GM21381 (cell line): ENCODE measurements at regions not wholly inside any gene's neighbourhood (a gene's known extent, or its start where the extent isn't known, plus 50 kb on each side); places are given as distances from the start of the nearest gene placed in this dataset.
"Not testable (repeated sequence)": the region's sequence is repeated elsewhere in the genome, so short reads cannot be mapped to it uniquely, and the experiment has no call there.

Experiments used
- ATAC-seq: cut with Tn5 transposase; IDR thresholded peaks from one replicate; pipeline ENCODE4 v1.9.1; 2021; ENCODE audit warnings: mild to moderate bottlenecking, moderate library complexity; ENCODE audit not compliant: unreplicated experiment

GRCh38 chr19:30228835-30229524, 143.2 kb upstream of the ZNF536 start:
- no peak for ATAC-seq

- ATAC-seq = no peak
These were observed 142.5 kb upstream of the ZNF536 start for GRCh38 chr19:30229525-30230174.

GRCh38 chr19:30231408-30232318, 140.5 kb upstream of the ZNF536 start:
- ATAC-seq = no peak

- ATAC-seq = no peak
These were observed 138.8 kb upstream of the ZNF536 start for GRCh38 chr19:30233375-30233774.

- ATAC-seq = no peak
These were observed 136.2 kb upstream of the ZNF536 start for GRCh38 chr19:30235946-30236345.

DNA sequence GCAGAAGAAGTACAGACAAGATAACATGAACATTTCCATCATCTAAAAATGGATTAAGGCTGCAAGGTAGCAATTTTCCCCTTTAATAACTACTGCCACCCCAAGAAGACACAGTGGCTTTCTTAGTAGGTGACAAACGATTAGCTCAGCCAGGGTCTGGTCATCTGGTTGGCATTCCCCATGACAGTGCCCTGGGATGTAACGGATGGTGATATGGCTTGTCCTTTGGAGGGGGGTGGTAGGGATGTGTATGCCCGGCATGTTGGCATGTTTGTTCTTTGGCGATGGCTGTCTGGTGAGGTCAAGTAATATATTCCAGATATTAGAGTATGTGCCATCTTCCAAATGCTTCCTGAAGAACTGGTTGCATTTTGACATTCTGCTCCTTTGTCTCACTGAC, 135.6 kb upstream of the ZNF536 start:
- ATAC-seq = no peak

DNA sequence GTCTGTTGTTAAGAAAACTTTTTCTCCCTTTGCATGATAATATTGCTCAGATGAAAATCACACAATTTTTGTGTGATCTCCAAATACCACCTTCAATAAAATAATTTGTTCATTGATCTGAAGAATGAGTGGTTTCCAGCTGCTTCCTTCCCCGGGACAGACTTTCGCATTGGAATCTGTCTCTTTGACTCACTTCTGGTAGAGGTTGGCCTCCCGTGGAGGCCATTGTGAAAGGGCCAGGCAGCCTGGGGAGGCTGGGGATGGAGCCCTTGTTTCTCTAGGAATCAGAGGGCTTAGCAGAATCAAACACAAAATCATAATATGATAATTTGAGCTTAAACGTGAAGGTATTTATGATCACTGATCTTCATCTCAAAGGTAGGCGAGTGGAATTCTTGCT, 135.0 kb upstream of the ZNF536 start:
- no peak for ATAC-seq

DNA sequence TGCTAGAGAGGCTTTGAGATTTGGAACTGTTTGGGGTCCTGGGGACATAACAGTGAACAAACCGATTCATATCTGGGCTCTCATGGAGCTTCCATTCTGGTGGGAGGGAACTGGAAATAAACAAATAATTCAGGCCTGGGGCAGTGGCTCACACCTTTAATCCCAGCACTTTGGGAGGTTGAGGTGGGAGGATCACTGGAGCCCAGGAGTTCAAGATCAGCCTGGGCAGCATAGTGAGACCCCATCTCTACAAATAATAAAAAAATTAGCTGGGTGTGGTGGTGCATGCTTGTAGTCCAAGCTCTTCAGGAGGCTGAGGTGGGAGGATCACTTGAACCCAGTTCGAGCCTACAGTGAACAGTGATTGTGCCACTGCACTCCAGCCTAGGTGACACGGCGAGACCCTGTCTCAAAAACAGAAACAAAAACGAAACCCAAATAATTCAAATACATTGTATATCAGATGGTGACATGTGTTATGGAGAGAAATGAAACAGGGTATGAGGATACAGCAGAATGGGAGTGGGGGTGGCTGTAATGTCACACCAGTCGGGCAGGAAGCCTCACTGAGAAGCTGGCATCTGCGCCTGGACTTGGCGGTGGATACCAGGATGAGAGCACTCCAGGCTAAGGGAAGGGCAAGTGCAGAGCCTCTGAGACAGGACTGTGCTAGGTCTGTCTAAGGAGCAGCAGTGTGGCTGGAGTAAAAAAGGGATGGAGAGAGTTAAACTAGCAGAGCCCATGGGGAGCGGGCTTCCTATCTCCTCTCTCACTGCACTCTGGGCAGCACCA, 131.1 kb upstream of the ZNF536 start:
- ATAC-seq = no peak

DNA sequence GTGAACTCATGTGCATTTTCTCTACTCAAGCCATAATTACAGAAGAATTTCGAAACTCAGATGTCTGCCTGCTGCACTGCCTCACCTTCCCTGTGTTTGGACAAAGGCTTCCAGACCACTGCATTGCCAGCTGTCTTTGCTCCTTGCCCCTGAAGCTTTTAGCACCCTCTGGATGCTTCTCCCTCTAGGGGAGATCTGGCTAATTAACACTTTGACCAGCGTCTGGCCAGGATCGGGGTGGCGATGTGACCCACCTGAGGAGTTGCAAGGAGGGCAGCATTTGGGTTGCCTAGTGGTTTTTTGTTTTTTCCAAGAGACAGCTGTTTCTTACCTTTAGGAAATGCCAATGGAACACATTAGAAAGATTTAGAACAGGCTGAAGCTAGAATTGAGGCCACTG, 127.7 kb upstream of the ZNF536 start:
- ATAC-seq = no peak

GRCh38 chr19:30245401-30246039, 126.7 kb upstream of the ZNF536 start:
- no peak for ATAC-seq

DNA sequence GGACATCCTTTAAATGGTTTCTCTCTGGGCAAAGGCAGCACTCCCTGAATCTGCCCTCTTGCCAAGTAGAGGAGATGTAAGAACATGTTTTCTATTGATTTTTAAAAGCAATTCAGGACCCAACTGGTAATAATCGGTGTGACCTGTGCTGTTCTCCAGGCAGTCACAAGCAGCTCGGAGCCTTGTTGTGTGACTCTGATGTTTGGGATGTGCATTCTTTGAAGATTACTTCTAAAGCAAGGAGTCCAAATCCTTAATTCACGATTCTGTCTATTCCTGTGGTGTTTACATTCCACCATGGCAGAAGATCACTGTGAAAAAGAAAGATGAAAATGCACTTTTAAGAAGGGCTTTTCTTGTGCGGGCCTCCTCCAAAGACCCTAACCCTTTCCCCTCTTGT, 122.3 kb upstream of the ZNF536 start:
- no peak for ATAC-seq

GRCh38 chr19:30252214-30252613, 120.0 kb upstream of the ZNF536 start:
- ATAC-seq = no peak

DNA sequence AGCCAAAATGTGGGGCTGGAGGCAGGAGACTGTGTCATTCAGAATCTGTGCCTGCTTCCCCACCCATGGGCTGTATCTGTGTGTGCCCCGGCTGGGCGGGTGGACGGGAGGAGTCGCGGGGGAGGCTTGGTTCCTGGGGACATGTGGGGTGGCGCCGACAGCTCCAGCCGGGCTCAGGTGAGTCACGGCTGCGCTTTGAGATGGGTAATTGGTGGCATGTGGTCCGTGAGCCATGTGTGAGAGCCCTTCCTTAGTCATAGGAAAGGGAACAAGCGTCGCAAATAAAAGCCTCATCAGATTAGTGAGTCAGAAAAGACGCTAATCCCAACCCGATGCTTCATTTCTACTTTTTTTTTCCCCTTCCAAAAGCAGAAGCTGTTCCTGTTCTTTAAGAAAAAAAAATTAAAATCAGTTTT, 118.6 kb upstream of the ZNF536 start:
- no peak for ATAC-seq

DNA sequence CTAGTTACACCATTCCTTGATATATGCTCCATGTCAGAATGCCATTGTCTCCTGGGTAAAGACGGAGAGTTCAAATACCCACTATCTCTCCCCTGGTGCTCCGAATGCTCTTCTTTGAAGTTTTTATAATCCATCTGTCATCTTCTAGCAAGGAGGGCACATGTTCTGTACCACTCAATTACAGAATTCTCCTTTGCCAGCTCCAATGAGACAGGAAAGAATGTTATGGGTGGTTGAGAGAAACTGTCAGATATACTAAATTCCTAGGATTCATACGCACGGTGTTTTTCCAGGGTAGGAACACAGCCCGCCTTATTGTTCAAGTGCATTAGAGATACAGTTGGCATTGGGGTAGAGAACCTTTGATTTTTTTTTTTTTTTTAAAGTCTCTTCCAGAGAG, 118.0 kb upstream of the ZNF536 start:
- no peak for ATAC-seq

DNA sequence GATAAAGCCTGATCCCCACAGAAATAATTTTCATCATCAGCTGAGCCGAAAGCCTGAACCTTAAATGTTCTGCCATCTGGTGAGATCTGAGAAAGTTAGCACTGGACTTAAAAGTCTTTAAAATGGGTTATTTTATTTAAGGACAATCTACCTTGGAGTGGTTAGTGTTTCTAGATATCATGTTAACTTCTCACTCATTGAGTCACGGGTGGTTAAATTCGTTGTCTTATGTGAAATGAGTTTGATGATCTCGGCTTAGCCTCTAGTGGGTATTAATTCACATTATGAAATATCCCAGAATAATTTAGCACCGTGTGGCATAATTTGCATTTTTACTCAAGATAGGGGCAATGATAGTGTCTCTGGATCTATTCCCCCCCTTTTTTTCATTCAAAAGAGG, 117.4 kb upstream of the ZNF536 start:
- ATAC-seq = no peak

GRCh38 chr19:30255791-30256495, 116.2 kb upstream of the ZNF536 start:
- no peak for ATAC-seq

- no peak for ATAC-seq
These were observed 115.7 kb upstream of the ZNF536 start for GRCh38 chr19:30256496-30256850.

DNA sequence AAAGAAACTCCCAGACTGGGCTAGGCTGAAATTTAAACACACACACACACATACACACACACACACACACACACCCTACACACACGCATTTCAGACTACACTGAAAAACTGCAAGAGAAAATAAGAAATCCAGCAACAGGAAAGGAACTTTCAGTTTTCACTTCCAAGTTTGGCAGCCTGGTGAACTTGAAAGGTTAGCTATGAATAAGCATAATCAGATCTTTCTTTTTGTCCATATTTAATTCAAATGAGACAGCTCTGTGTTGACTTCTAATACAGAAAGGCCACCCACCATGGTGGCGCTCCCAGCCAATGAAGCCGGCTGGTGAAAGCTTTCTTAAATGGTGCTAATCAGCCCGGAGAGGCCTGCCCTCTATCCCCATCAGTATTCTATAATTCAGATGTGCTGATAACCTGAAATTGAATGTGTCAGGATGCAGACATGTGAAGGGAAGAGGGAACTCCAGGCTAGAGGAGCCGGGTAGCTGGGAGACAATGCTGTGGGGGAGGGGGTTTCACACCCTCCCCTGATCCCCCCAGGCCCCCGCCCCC, 108.3 kb upstream of the ZNF536 start:
- no peak for ATAC-seq

DNA sequence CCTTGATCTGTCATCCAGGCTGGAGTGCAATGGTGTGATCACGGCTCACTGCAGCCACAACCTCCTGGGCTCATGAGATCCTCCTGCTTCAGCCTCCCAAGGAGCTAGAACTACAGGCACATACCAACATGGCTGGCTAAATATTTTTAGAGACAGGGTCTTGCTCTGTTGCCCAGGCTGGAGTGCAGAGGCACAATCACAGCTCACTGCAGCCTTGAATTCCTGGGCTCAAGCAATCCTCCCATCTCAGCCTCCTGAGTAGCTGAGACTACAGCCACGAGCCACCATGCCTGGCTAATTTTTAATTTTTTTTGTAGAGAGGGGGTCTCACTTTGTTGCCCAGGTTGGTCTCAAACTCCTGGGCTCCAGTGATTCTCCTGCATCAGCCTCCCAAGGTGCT, 106.3 kb upstream of the ZNF536 start:
- not testable (repeated sequence) for ATAC-seq

DNA sequence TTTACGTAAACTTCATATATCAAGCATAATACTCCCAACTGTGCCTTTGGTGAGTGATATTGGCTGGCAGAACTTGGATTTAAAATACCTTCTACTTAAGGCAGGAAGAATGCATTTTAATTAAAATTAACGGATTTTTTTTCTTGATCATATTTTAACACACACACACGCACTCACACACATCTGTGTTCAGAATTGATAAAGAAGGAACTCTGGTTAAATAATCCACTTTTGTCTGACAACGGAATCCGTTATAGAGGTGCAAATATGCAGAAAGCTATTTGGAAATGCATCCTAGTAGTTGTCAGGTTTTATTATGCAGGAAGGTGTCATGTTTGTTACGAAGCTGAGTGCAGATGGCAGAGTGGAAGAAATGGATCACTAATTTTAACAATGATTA, 105.5 kb upstream of the ZNF536 start:
- no peak for ATAC-seq
